Ovary (tissue), 7 donors: ENCODE measurements at regions not wholly inside any gene's neighbourhood (a gene's known extent, or its start where the extent isn't known, plus 50 kb on each side); places are given as distances from the start of the nearest gene placed in this dataset.

Experiments used
- DNase-seq, 5 donors: peaks; one replicate each; pipeline ENCODE4 v3.0.0-alpha.2; 2019 to 2020
- H3K27ac ChIP-seq, 2 donors: fragments of 200-600 bp; one replicate each; pipeline versions ENCODE4 v1.5.1 to v1.8.0; 2019 to 2022
- H3K27me3 ChIP-seq: fragments of 200-600 bp; one replicate; pipeline ENCODE4 v1.8.0; 2022
- H3K36me3 ChIP-seq: fragments of 200-600 bp; sonication (generic); one replicate; pipeline ENCODE4 v1.5.1; 2019
- H3K4me1 ChIP-seq: one replicate; pipeline ENCODE4 v1.8.1; 2013; ENCODE audit warnings: mild to moderate bottlenecking, moderate library complexity; ENCODE audit not compliant: insufficient read depth
- H3K4me3 ChIP-seq: fragments of 200-600 bp; sonication (generic); one replicate; pipeline ENCODE4 v1.5.1; 2017
- H3K9me3 ChIP-seq, 2 donors: fragments of 200-600 bp in 1 of 2; sonication (generic) in 1 of 2; one replicate each; pipeline versions ENCODE4 v1.5.1 to v1.8.1; 2013 to 2019; ENCODE audit warnings: mild to moderate bottlenecking in 1 of 2, moderate library complexity in 1 of 2
- CTCF ChIP-seq, 3 donors: fragments of 450-650 bp in 2 of 3; fragments of 200-600 bp in 1 of 3; IDR thresholded peaks; one replicate each; pipeline versions ENCODE4 v1.5.1 to v1.8.0; 2016 to 2022; ENCODE audit warnings: antibody characterized with exemption in 3 of 3, mild to moderate bottlenecking in 1 of 3
- EP300 ChIP-seq: sonication (generic); formaldehyde crosslinking; IDR thresholded peaks from one replicate; pipeline ENCODE4 v1.6.1; 2017; ENCODE audit warnings: antibody characterized with exemption
- POLR2A ChIP-seq: fragments of 450-650 bp; IDR thresholded peaks from one replicate; pipeline ENCODE4 v1.6.1; 2017; ENCODE audit warnings: antibody characterized with exemption, mild to moderate bottlenecking, moderate library complexity
- WGBS, 3 donors: extraction: QIAGEN DNeasy Blood & Tissue Kit in 1 of 3; methylation state at CpG; one replicate each; pipeline versions ENCODE4 v1.1.5 to v1.1.7; 2013 to 2017; 5-methylcytosine and 5-hydroxymethylcytosine counted together
- intact Hi-C, 4 donors: fragments of 100-400 bp; cut with DNase I; formaldehyde crosslinking; loops; one replicate each; pipeline versions ENCODE4 v1.11.0 to v1.15.1; 2022 to 2023
- donor health status: DM: no; HTN: no; CAD: no; lungs with moderate emphysema.
- donor health status: DM: no; HTN: no; CAD: no.
- donor health status: Bipolar disorder and iron deficiency.
- donor health status: DM: no; HTN: no; CAD: no.
- donor health status: DM: yes; HTN: yes; CAD: no.

DNA sequence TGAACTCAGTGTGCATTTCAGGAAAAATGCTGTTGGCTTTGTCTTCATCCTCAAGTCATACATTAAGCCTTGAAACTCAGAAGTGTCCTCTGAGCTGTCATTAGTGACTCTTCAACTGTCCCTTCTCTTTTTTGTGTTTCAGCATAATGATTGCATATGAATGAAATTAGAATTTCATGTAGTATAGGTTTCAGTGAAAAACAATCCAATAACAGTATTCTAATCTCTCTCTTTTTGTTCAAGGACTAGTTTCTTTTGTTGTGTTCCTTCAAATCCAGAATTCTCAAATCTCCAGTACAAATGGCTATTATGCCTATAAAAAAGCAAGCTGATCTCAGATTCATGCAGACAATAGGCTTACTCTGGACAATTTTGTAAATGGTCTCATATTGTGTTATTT is 133.5 kb downstream of the QPCT start:
- intact Hi-C loops: no loop called here
- DNase-seq: no peak
- Histone ChIP-seq H3K4me3 (no peak overlapping the region), H3K9me3 (no peaks in the 10 kb centered on the region), H3K36me3 (no peaks in the 10 kb centered on the region), H3K27me3 (no peaks in the 10 kb centered on the region), H3K27ac (no peak overlapping the region), H3K4me1 (no peaks in the 10 kb centered on the region)
- TF ChIP-seq POLR2A (no peak), EP300 (no peak), CTCF (IDR thresholded peaks at IDR 0.05) (no peak)

GRCh38 chr2:37481244-37481643 is 136.8 kb downstream of the QPCT start:
- TF ChIP-seq CTCF (IDR thresholded peaks at IDR 0.05): no peak
- TF ChIP-seq EP300: no peak
- no peak for TF ChIP-seq POLR2A
- 93 to 100% (median 100%) methylated on average over 2 of the region's 2 CpGs for WGBS, 3 donors
- Histone ChIP-seq H3K4me1 (no peaks in the 10 kb centered on the region), H3K36me3 (no peaks in the 10 kb centered on the region), H3K9me3 (no peaks in the 10 kb centered on the region), H3K27me3 (no peaks in the 10 kb centered on the region), H3K27ac (no peak overlapping the region), H3K4me3 (no peak overlapping the region)
- intact Hi-C loops: no loop called here
- no peak for DNase-seq

GRCh38 chr2:37489041-37489456 is 144.6 kb downstream of the QPCT start:
- H3K9me3 ChIP-seq: no peaks in the 10 kb centered on the region
- no peak for DNase-seq
- intact Hi-C loops: no loop called here
- H3K36me3 ChIP-seq: no peaks in the 10 kb centered on the region
- 35 to 43% (median 37%) methylated on average over 6 of the region's 6 CpGs for WGBS, 3 donors
- no peak overlapping the region for H3K4me3 ChIP-seq
- H3K27me3 ChIP-seq: no peaks in the 10 kb centered on the region
- no peaks in the 10 kb centered on the region for H3K4me1 ChIP-seq
- H3K27ac ChIP-seq: no peak overlapping the region
- no peak for TF ChIP-seq EP300
- TF ChIP-seq CTCF (IDR thresholded peaks at IDR 0.05): no peak
- no peak for TF ChIP-seq POLR2A

DNA sequence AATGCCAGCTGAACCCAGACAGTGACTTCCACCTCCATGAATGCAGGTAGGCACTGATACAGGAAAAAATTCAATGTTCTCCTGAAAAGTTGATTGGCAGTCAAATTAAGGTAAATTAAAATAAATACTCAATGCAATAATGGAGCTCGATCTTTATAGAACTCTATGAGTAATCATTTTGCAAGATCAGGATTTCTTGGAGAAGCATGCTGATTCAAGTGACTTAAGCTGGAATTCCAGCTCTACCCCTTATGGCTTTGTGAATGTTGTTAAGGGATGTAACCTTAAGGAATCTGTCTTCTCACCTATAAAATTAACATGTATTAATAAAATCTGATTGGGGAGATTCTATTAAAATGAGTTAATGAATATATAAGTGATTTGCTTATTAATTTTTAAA is 145.1 kb downstream of the QPCT start:
- H3K27me3 ChIP-seq: no peaks in the 10 kb centered on the region
- H3K36me3 ChIP-seq: no peaks in the 10 kb centered on the region
- DNase-seq: no peak
- intact Hi-C loops: no loop called here
- H3K9me3 ChIP-seq: no peaks in the 10 kb centered on the region
- no peak overlapping the region for H3K4me3 ChIP-seq
- H3K27ac ChIP-seq: no peak overlapping the region
- no peaks in the 10 kb centered on the region for H3K4me1 ChIP-seq
- TF ChIP-seq EP300: no peak
- no peak for TF ChIP-seq POLR2A
- TF ChIP-seq CTCF (IDR thresholded peaks at IDR 0.05): no peak
- 71 to 79% (median 78%) methylated on average over 1 of the region's 1 CpG for WGBS, 3 donors

- Histone ChIP-seq H3K36me3 (no peaks in the 10 kb centered on the region), H3K27me3 (no peaks in the 10 kb centered on the region), H3K4me1 (no peaks in the 10 kb centered on the region), H3K27ac (no peak overlapping the region), H3K4me3 (no peak overlapping the region), H3K9me3 (no peaks in the 10 kb centered on the region)
- DNase-seq: no peak
- TF ChIP-seq CTCF (IDR thresholded peaks at IDR 0.05) (no peak), EP300 (no peak), POLR2A (no peak)
- WGBS, 3 donors: 95 to 97% (median 97%) methylated on average over 3 of the region's 3 CpGs
- intact Hi-C loops: no loop called here
Observed at GRCh38 chr2:37493425-37493824, 149.0 kb downstream of the QPCT start.
